Effector CD4-positive, alpha-beta T cell (primary cell): ENCODE measurements at regions not wholly inside any gene's neighbourhood (a gene's known extent, or its start where the extent isn't known, plus 50 kb on each side); places are given as distances from the start of the nearest gene placed in this dataset.

ENCODE experiments used
- DNase-seq: peaks from one replicate; pipeline ENCODE4 v3.0.0-alpha.2; 2020

DNA sequence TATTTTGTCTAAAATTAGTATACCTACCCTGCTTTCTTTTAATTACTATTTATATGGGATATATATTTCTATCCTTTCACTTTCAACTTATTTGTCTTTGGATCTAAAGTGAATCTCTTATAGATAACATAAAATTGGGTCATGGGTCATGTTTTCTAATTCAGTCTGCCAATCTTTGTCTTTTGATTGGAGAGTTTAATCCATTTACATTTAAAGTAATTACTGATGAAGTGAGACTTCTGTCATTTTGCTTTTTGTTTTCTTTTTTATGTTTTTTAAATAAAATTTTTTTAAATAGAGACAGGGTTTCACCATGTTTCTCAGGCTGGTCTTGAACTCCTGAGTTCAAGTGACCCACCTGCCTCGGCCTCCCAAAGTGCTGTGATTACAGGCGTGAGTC lies 50.5 kb upstream of the PRDM1 start:
- no peak for DNase-seq

DNA sequence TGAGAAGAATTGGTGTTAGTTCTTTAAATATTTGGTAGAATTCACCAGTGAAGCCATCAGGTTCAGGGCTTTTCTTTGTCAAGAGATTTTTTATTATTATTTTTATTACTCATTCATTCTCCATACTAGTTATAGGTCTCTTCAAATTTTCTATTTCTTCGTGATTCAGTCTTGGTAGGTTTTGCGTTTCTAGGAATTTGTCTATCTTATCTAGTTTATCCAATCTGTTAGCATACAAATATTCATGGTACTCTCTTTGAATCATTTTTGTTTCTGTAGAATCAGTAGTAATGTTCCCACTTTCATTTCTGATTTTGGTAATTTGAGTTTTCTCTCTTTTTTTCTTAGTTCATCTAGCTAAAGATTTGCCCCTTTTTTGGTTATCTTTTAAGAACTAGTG lies 52.3 kb upstream of the PRDM1 start:
- no peak for DNase-seq

GRCh38 chr6:106027758-106028157 lies 58.4 kb upstream of the PRDM1 start:
- no peak for DNase-seq

DNA sequence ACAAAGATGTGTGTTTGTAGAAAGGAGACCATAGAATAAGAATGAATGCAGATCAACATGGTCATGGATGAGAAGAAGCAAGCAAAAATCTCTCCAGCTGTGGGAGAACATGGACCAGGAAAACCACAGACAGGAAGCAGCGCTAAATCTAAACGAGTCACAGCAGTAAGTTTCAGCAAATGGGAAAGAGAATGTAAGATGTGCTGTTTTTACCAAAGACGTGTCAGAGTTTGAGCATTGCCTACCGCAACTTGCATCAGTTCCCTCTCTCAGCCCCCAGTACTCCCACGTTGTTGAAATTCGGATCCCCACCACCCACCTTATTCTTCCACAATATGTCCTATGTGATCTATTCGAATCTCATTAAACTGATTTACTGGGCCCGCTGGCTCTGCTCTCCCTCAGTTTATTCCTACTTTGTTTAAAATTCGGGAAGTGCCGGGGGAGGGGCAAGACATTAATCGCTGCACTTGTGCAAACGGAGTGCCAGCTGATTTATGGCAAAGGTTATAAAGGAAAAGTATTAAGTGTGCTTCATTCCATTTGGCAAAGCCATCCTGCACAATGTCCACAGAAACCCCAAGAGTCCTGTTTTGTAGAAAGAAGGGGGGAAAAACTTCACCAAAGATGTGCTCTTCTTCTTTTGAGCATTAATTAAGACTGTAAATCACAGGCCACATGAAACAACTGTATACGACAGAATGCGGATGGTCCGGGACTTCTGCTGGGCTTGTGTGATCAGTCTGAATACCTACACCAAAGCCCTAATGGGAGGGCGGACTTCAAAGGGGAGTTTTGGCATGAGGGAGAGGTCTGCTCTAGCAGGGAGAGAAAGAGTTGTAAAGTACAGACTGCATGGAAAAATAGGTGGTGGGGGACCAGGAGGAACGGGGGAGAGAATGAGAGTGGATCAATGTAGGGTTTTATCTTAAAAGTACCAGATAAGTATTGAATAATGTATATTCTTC lies 59.1 kb upstream of the PRDM1 start:
- no peak for DNase-seq

DNA sequence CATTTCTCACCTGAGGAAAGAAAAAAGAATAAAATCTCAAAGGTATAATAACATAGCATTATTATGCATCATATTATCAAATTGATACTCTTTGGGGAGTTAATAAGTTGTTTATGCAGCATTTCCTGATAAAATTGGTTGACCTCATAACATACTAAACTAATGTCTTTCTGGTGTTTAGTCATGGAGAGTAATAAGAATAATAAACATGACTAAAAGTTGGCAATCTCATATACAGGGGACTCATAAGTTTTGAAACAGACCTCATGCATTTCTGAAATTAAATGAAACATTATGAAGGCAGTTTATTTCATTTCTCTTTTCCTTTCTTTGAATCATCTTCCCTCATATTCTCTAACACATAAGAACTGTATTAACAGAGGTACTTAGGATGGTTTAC lies 60.5 kb upstream of the PRDM1 start:
- no peak for DNase-seq

- DNase-seq, result no peak
Observed at GRCh38 chr6:106022801-106023200, 63.3 kb upstream of the PRDM1 start.

- DNase-seq, result no peak
Observed at GRCh38 chr6:106017454-106017853, 68.7 kb upstream of the PRDM1 start.

GRCh38 chr6:106014955-106015354 lies 71.2 kb upstream of the PRDM1 start:
- no peak for DNase-seq

DNA sequence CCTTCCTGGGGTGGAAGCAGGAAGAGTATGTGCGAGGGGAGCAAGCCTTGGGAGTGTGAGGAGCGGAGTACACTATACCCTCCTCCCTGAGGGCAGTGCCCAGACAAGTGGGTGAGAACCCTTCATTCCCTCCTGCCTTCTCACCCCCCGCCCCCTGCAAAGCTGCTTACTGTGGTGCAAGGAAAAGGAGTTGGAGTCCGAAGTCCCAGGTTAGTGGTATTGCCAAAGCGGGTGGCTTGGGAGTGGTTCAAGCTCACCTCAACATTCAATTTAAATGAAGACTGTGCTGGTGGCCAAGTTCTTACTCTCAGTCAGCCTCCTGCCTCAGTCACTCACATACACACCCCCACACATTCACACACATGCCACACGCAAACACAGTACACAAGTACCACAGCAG lies 74.7 kb upstream of the PRDM1 start:
- DNase-seq, result no peak

GRCh38 chr6:106005954-106006353 lies 80.2 kb upstream of the PRDM1 start:
- no peak for DNase-seq

DNA sequence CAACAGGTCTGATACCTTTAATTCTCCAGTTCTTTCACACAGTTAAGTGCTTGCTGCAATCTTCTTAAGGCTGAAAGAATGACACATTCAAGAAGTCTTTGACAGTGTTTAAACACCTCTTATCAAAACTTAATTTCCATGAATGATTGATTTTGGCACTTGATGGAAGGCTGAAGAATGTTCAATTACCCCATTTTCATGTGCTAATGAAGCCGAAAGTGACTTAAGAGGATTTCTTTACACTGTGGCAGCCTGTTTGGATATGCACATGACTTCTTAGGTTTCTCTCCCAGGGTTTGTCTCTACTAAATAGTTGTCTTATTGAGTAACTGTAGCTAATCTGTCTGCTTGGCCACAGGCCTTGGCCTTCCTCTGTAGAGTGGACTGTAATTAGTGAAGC lies 81.1 kb upstream of the PRDM1 start:
- no peak for DNase-seq

DNA sequence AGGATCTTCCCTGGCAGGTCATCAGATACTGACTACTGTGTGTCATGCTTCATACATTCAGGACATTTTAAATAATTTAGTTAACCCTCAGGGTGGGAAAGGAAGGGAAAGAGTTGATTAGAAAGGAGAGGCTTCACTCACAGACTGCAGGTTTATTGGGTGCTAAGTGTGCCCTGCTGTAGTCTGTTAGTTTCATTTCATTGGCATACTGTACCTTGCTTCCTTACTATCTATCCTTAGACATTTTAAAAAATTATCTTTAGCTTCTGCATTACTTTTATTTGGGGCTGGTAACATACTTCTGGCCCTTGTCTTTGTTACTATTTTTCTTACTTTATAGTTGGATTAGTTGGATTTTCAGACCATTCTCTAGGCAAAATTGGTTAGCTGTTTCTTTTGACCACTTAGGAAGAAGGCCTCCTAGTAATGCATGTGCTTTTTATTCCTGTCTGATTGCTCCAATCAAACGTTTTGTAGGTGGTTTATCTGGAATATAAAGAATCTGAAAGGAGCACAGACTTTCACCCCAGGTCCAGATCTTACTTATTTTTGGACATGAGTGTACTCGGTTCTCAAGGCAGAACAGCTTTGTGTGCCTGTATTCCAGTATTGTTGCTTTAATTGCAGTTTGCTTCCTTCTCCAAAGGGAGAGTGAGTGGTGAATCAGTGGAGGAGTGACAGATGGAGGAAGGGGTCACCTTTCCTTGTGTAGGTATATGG lies 82.7 kb upstream of the PRDM1 start:
- no peak for DNase-seq

DNA sequence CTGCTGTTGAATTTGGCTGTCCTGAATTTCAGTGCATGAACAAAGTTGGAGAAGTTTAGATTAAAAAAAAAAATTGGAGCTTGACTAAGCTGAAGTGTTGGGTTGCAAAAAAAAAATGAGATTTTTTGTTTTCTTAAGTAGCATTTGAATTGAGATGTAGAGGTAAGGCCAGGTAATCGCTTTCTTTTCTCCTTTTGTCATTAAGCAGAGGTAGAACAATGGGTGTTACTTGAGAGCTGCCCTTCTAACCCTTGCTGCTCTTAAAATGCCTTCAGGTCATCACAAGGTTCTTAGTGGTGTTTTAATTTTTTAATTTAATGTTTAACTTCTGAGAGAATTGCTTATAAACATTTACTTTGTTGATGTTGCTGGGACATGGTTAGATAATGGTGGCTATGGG lies 84.1 kb upstream of the PRDM1 start:
- DNase-seq, result no peak

GRCh38 chr6:106000935-106001334 lies 85.2 kb upstream of the PRDM1 start:
- DNase-seq, result no peak

DNA sequence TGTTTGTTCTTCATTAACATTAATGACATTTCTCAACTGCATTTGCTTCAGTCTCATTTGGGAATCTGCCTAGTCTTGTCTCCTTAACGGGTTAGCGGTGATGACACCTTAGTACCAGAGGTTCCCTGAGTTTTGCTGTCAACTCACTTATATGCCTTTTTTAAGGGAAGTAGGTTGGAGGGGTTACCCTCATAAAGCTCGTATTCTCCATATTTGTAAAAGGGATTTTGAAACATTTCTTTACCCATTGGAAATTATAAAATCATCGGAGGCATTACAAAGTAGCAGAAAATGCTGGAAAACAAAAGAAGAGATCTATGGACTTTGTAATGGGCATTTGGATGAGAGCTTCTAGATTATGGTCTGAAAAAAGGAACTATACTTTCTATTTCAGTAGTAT lies 88.7 kb upstream of the PRDM1 start:
- DNase-seq, result no peak

GRCh38 chr6:105995391-105995865 lies 90.7 kb upstream of the PRDM1 start:
- DNase-seq, result no peak

DNA sequence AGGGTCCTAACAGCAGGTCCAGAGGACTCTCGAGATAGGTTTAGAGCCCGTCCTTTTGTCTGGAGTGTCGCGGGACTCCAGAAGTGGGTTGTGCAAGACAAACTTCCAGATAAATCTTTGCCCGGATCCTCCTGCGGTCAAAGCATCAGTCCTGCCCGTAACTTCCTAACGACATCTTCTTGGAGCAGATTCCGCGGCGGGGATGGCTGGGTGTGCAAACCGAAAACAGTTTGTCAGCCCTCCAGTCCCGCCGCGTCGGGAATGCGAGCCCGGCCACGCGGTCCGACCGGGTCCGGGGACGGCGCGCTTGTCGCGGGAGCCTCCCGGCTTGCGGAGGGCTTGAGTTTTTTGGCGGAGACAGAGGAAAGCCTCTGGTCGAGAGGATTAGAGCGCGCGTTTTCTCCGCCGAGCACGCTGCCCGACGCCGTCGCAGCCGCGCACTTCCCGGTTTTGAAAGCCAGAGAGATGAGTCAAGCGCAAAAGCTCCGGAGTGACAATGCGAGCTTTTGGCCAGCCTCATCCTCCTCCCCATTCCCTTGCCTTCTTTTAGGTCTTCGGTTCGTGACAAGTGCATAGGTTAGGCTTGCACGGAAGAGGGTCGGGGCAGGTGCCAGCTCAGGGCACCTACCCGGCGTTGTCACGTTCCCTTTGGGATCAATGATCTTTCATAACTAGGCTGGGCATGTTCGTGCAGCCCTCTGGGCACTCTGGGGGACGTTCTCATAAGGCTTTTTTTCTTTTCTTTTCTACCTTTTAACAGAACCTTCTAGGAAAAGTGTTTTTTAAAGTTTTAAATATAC lies 91.3 kb upstream of the PRDM1 start:
- DNase-seq, result peak; percentile 26

GRCh38 chr6:105994118-105994590 lies 92.0 kb upstream of the PRDM1 start:
- DNase-seq, result peak; percentile 25

GRCh38 chr6:105993341-105994117 lies 92.6 kb upstream of the PRDM1 start:
- no peak for DNase-seq

DNA sequence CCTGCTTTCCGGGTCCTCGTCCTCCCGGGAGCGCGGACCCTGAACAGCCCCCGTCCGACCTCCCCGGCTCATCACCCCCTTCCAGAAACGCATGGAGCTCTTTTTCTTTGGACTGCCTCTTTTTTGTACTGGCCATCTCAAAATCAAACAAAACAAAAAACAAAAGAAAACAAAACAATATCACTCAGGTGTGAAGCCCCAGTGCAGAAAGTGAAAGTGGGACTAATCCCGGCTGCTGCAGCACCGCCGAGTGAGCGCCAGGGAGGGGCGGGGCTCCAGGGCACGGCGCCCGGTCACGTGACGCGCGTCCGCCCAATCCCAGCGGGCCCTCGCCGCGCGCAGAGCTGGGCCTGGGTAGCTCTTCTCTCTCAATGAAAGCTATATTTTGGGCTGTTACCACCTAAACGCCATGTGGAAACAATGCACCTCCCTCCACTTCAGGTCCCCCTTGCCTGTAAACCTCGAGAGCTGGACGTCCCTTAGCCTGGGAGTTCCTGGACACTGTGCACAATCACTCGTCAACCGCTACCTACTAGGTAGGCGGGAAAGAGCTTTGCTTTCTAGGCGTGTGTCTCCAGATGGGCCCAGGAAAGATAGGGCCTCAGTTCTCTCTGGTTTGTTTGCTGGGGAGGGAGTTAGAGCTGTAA lies 93.7 kb upstream of the PRDM1 start:
- DNase-seq, result peak; percentile 82

GRCh38 chr6:105991561-105992314 lies 94.4 kb upstream of the PRDM1 start:
- peak; percentile 15 for DNase-seq
